Tibial nerve (tissue), 4 donors: ENCODE measurements at regions not wholly inside any gene's neighbourhood (a gene's known extent, or its start where the extent isn't known, plus 50 kb on each side); places are given as distances from the start of the nearest gene placed in this dataset.

Source experiments
- CTCF ChIP-seq, 5 experiments: fragments of 200-600 bp in 3 of 5; fragments of 450-650 bp in 2 of 5; sonication (generic) in 3 of 5; IDR thresholded peaks; one replicate each; pipeline ENCODE4 v1.5.1; 2016 to 2019; ENCODE audit warnings: antibody characterized with exemption in 5 of 5, mild to moderate bottlenecking in 3 of 5, moderate library complexity in 2 of 5
- EP300 ChIP-seq, 2 donors: sonication (generic); formaldehyde crosslinking; IDR thresholded peaks; one replicate each; pipeline ENCODE4 v1.6.1; 2017; ENCODE audit warnings: antibody characterized with exemption in 2 of 2, mild to moderate bottlenecking in 1 of 2
- POLR2A ChIP-seq, 2 donors: fragments of 450-650 bp; IDR thresholded peaks; one replicate each; pipeline ENCODE4 v1.6.1; 2017; ENCODE audit warnings: antibody characterized with exemption in 2 of 2, mild to moderate bottlenecking in 2 of 2, moderate library complexity in 2 of 2

GRCh38 chr13:111515307-111515617 lies 194.8 kb downstream of the TEX29 start:
- TF ChIP-seq CTCF (IDR thresholded peaks at IDR 0.05) (no peak), POLR2A (IDR thresholded peaks at IDR 0.05) (no peak), EP300 (IDR thresholded peaks at IDR 0.05) (no peak)
